Brain microvascular endothelial cell (primary cell): ENCODE measurements at regions not wholly inside any gene's neighbourhood (a gene's known extent, or its start where the extent isn't known, plus 50 kb on each side); places are given as distances from the start of the nearest gene placed in this dataset.

Experiments used
- DNase-seq: peaks from one replicate; pipeline ENCODE4 v3.0.0-alpha.2; 2020
- H3K27ac ChIP-seq: fragments of 250-450 bp; sonication (Bioruptor Pico); 2 replicates; pipeline ENCODE4 v1.5.1; 2020; ENCODE audit warnings: mild to moderate bottlenecking, moderate library complexity
- H3K27me3 ChIP-seq: fragments of 250-450 bp; sonication (Bioruptor Pico); replicated peaks from 2 replicates; pipeline ENCODE4 v1.5.1; 2020; ENCODE audit warnings: mild to moderate bottlenecking
- H3K36me3 ChIP-seq: fragments of 250-450 bp; sonication (Bioruptor Pico); replicated peaks from 2 replicates; pipeline ENCODE4 v1.5.1; 2020; ENCODE audit warnings: mild to moderate bottlenecking
- H3K4me3 ChIP-seq: 2 replicates; pipeline ENCODE4 v1.5.1; 2011; ENCODE audit warnings: low read depth, mild to moderate bottlenecking, control low read depth, low read length, moderate library complexity
- CTCF ChIP-seq: IDR thresholded peaks from 2 replicates; pipeline ENCODE4 v1.5.1; 2011; ENCODE audit warnings: low read depth, mild to moderate bottlenecking, moderate library complexity, low read length, control low read depth, inconsistent platforms; ENCODE audit errors: missing control alignments
- in situ Hi-C: cut with HindIII; loops from 2 replicates; pipeline ENCODE4 v1.10.0; 2017; ENCODE audit warnings: low sequenced_read_pairs, low pct_ligation_motif_present

GRCh38 chr6:8991844-8992243 is 556.5 kb upstream of the SLC35B3 start:
- no peak overlapping the region for H3K4me3 ChIP-seq
- no peak for DNase-seq
- no peaks in the 10 kb centered on the region for H3K36me3 ChIP-seq
- no peak overlapping the region for H3K27ac ChIP-seq
- TF ChIP-seq CTCF: no peak
- no peaks in the 10 kb centered on the region for H3K27me3 ChIP-seq
- in situ Hi-C loops: no loop called here

GRCh38 chr6:8990075-8990474 is 554.7 kb upstream of the SLC35B3 start:
- Histone ChIP-seq H3K4me3 (no peak overlapping the region), H3K36me3 (no peaks in the 10 kb centered on the region), H3K27ac (no peak overlapping the region), H3K27me3 (no peaks in the 10 kb centered on the region)
- no peak for DNase-seq
- in situ Hi-C loops: no loop called here
- no peak for TF ChIP-seq CTCF

- Histone ChIP-seq H3K27me3 (no peaks in the 10 kb centered on the region), H3K4me3 (no peak overlapping the region), H3K27ac (no peak overlapping the region), H3K36me3 (no peaks in the 10 kb centered on the region)
- peak; percentile 97 for TF ChIP-seq CTCF
- in situ Hi-C loops: no loop called here
- DNase-seq: peak; percentile 65
These were observed 547.9 kb upstream of the SLC35B3 start for GRCh38 chr6:8983202-8983688.

GRCh38 chr6:8982668-8983067 is 547.3 kb upstream of the SLC35B3 start:
- in situ Hi-C loops: no loop called here
- TF ChIP-seq CTCF: no peak
- Histone ChIP-seq H3K4me3 (peak overlapping the region; percentile 9), H3K36me3 (no peaks in the 10 kb centered on the region), H3K27ac (no peak overlapping the region), H3K27me3 (no peaks in the 10 kb centered on the region)
- no peak for DNase-seq

GRCh38 chr6:8973395-8973794 is 538.0 kb upstream of the SLC35B3 start:
- Histone ChIP-seq H3K4me3 (no peak overlapping the region), H3K27me3 (no peaks in the 10 kb centered on the region), H3K36me3 (no peaks in the 10 kb centered on the region), H3K27ac (no peak overlapping the region)
- no peak for DNase-seq
- no peak for TF ChIP-seq CTCF
- in situ Hi-C loops: no loop called here

GRCh38 chr6:8969747-8970146 is 534.4 kb upstream of the SLC35B3 start:
- Histone ChIP-seq H3K27ac (no peak overlapping the region), H3K36me3 (no peaks in the 10 kb centered on the region), H3K4me3 (no peak overlapping the region), H3K27me3 (no peaks in the 10 kb centered on the region)
- in situ Hi-C loops: no loop called here
- no peak for DNase-seq
- TF ChIP-seq CTCF: no peak
